SK-N-SH treated with all-trans-retinoic acid at 6 μM for 48 hours (cell line): ENCODE measurements at regions not wholly inside any gene's neighbourhood (a gene's known extent, or its start where the extent isn't known, plus 50 kb on each side); places are given as distances from the start of the nearest gene placed in this dataset.

Experiments
- ATAC-seq: fragments of 200-7000 bp; cut with Tn5 transposase; 3 replicates; pipeline ENCODE4 v1.9.1; 2020; ENCODE audit warnings: mild to moderate bottlenecking, moderate library complexity
- ARNTL ChIP-seq: fragments of 450-650 bp; formaldehyde crosslinking; IDR thresholded peaks from 2 replicates; pipeline ENCODE4 v1.5.0; 2020; ENCODE audit warnings: low read depth, mild to moderate bottlenecking, moderate library complexity, borderline replicate concordance
- BACH2 ChIP-seq: fragments of 250-450 bp; sonication (Bioruptor Pico); IDR thresholded peaks from 2 replicates; pipeline ENCODE4 v1.9.0; 2021; ENCODE audit warnings: mild to moderate bottlenecking, borderline replicate concordance
- CREB5 ChIP-seq: fragments of 250-450 bp; sonication (Bioruptor Pico); IDR thresholded peaks from 2 replicates; pipeline ENCODE4 v1.5.1; 2020; ENCODE audit warnings: low read depth, mild to moderate bottlenecking, moderate library complexity
- CSDC2 ChIP-seq: fragments of 250-450 bp; sonication (Bioruptor Pico); IDR thresholded peaks from 2 replicates; pipeline ENCODE4 v1.5.0; 2020; ENCODE audit warnings: mild to moderate bottlenecking, moderate library complexity
- CSRNP3 ChIP-seq: fragments of 250-450 bp; sonication (Bioruptor Pico); IDR thresholded peaks from 2 replicates; pipeline ENCODE4 v1.5.1; 2021; ENCODE audit warnings: mild to moderate bottlenecking, moderate library complexity
- ESRRG ChIP-seq: fragments of 250-450 bp; sonication (Bioruptor Pico); IDR thresholded peaks from 2 replicates; pipeline ENCODE4 v1.6.1; 2021; ENCODE audit warnings: mild to moderate bottlenecking
- GLIS3 ChIP-seq: fragments of 250-450 bp; sonication (Bioruptor Pico); IDR thresholded peaks from 2 replicates; pipeline ENCODE4 v1.5.0; 2020; ENCODE audit warnings: mild to moderate bottlenecking, moderate library complexity
- ISL1 ChIP-seq: fragments of 250-450 bp; sonication (Bioruptor Pico); IDR thresholded peaks from 2 replicates; pipeline ENCODE4 v2.1.2; 2022; ENCODE audit warnings: mild to moderate bottlenecking, moderate library complexity
- OSR1 ChIP-seq: fragments of 250-450 bp; sonication (Bioruptor Pico); IDR thresholded peaks from 2 replicates; pipeline ENCODE4 v1.8.0; 2022; ENCODE audit warnings: moderate library complexity, mild to moderate bottlenecking, inconsistent platforms
- PATZ1 ChIP-seq: fragments of 250-450 bp; sonication (Bioruptor Pico); IDR thresholded peaks from 2 replicates; pipeline ENCODE4 v1.8.0; 2020; ENCODE audit warnings: mild to moderate bottlenecking, moderate library complexity, borderline replicate concordance
- POU6F1 ChIP-seq: fragments of 250-450 bp; sonication (Bioruptor Pico); IDR thresholded peaks from 2 replicates; pipeline ENCODE4 v1.8.0; 2021; ENCODE audit warnings: low read depth, mild to moderate bottlenecking, moderate library complexity, borderline replicate concordance
- PPARA ChIP-seq: fragments of 250-450 bp; sonication (Bioruptor Pico); IDR thresholded peaks from 2 replicates; pipeline ENCODE4 v1.5.0; 2020; ENCODE audit warnings: mild to moderate bottlenecking, borderline replicate concordance
- RARB ChIP-seq: fragments of 250-450 bp; sonication (Bioruptor Pico); IDR thresholded peaks from 2 replicates; pipeline ENCODE4 v1.8.0; 2021; ENCODE audit warnings: mild to moderate bottlenecking, moderate library complexity
- SNAI2 ChIP-seq: fragments of 250-450 bp; sonication (Bioruptor Pico); IDR thresholded peaks from 2 replicates; pipeline ENCODE4 v1.5.0; 2020; ENCODE audit warnings: mild to moderate bottlenecking, moderate library complexity
- TCF4 ChIP-seq: fragments of 250-450 bp; sonication (Bioruptor Pico); IDR thresholded peaks from 2 replicates; pipeline ENCODE4 v1.8.0; 2021; ENCODE audit warnings: mild to moderate bottlenecking, moderate library complexity, borderline replicate concordance
- TOX ChIP-seq: fragments of 250-450 bp; sonication (Bioruptor Pico); IDR thresholded peaks from 2 replicates; pipeline ENCODE4 v1.8.0; 2021; ENCODE audit warnings: mild to moderate bottlenecking, moderate library complexity, borderline replicate concordance
- TSHZ2 ChIP-seq: fragments of 250-450 bp; sonication (Bioruptor Pico); IDR thresholded peaks from 2 replicates; pipeline ENCODE4 v1.5.0; 2020; ENCODE audit warnings: mild to moderate bottlenecking, moderate library complexity
- ZC3H10 ChIP-seq: fragments of 250-450 bp; sonication (Bioruptor Pico); IDR thresholded peaks from 2 replicates; pipeline ENCODE4 v1.5.1; 2021; ENCODE audit warnings: mild to moderate bottlenecking, moderate library complexity
- ZFP3 ChIP-seq: fragments of 250-450 bp; sonication (Bioruptor Pico); IDR thresholded peaks from 2 replicates; pipeline ENCODE4 v1.5.0; 2020; ENCODE audit warnings: mild to moderate bottlenecking, moderate library complexity
- ZFP30 ChIP-seq: fragments of 450-650 bp; formaldehyde crosslinking; IDR thresholded peaks from 2 replicates; pipeline ENCODE4 v1.5.0; 2022; ENCODE audit warnings: mild to moderate bottlenecking, moderate library complexity
- ZNF565 ChIP-seq: fragments of 450-650 bp; formaldehyde crosslinking; conservative IDR thresholded peaks from 2 replicates; pipeline ENCODE4 v1.5.0; 2020; ENCODE audit warnings: low read depth, mild to moderate bottlenecking, moderate library complexity
- ZNF70 ChIP-seq: fragments of 450-650 bp; formaldehyde crosslinking; IDR thresholded peaks from 2 replicates; pipeline ENCODE4 v1.5.0; 2020; ENCODE audit warnings: mild to moderate bottlenecking, moderate library complexity
- ZNF8 ChIP-seq: fragments of 450-650 bp; formaldehyde crosslinking; IDR thresholded peaks from 2 replicates; pipeline ENCODE4 v1.5.0; 2020; ENCODE audit warnings: mild to moderate bottlenecking, moderate library complexity

GRCh38 chr5:124895236-124895635, 148.8 kb upstream of the ZNF608 start:
- TF ChIP-seq PPARA (CRISPR knock-in tag): no peak
- no peak for TF ChIP-seq OSR1 (CRISPR knock-in tag)
- no peak for ATAC-seq

- ATAC-seq: no peak
- TF ChIP-seq ISL1 (CRISPR knock-in tag): no peak
- no peak for TF ChIP-seq PATZ1 (CRISPR knock-in tag)
- no peak for TF ChIP-seq ZNF565 (CRISPR knock-in tag)
- TF ChIP-seq ZFP3 (CRISPR knock-in tag): no peak
- no peak for TF ChIP-seq ZC3H10 (CRISPR knock-in tag)
- TF ChIP-seq, all 23 proteins: peak for 0
Observed at GRCh38 chr5:124901081-124901480, 154.6 kb upstream of the ZNF608 start.

GRCh38 chr5:124902097-124902821, 155.8 kb upstream of the ZNF608 start:
- ATAC-seq: peak; percentile 71
- TF ChIP-seq ISL1 (CRISPR knock-in tag): peak; percentile 82
- no peak for TF ChIP-seq RARB (CRISPR knock-in tag)
- no peak for TF ChIP-seq OSR1 (CRISPR knock-in tag)
- TF ChIP-seq ZFP30 (CRISPR knock-in tag): no peak
- peak; percentile 94; the same call in 1 of the 2 replicates for TF ChIP-seq CREB5
- TF ChIP-seq SNAI2 (CRISPR knock-in tag): 0 out of 2 replicates have a peak, but pooled peaks have one; percentile 32
- TF ChIP-seq ZFP3 (CRISPR knock-in tag): no peak
- TF ChIP-seq ZNF70 (CRISPR knock-in tag): no peak
- TF ChIP-seq ZNF565 (CRISPR knock-in tag): no peak
- no peak for TF ChIP-seq GLIS3
- TF ChIP-seq CSRNP3: no peak
- no peak for TF ChIP-seq ZNF8
- TF ChIP-seq TOX (CRISPR knock-in tag): no peak
- TF ChIP-seq TSHZ2 (CRISPR knock-in tag): peak; percentile 53; the same call in 1 of the 2 replicates
- TF ChIP-seq BACH2 (CRISPR knock-in tag): no peak
- no peak for TF ChIP-seq ZC3H10 (CRISPR knock-in tag)
- TF ChIP-seq PATZ1 (CRISPR knock-in tag): no peak
- TF ChIP-seq POU6F1: 0 out of 2 replicates have a peak, but pooled peaks have one; percentile 33
- TF ChIP-seq ARNTL (CRISPR knock-in tag): no peak
- no peak for TF ChIP-seq PPARA (CRISPR knock-in tag)
- TF ChIP-seq TCF4 (CRISPR knock-in tag): 0 out of 2 replicates have a peak, but pooled peaks have one; percentile 27
- 0 out of 2 replicates have a peak, but pooled peaks have one; percentile 48 for TF ChIP-seq CSDC2 (CRISPR knock-in tag)
- no peak for TF ChIP-seq ESRRG (CRISPR knock-in tag)
- TF ChIP-seq, all 23 proteins: peak for 7
